HL-60 (cell line): ENCODE measurements at regions not wholly inside any gene's neighbourhood (a gene's known extent, or its start where the extent isn't known, plus 50 kb on each side); places are given as distances from the start of the nearest gene placed in this dataset.
A peak's percentile ranks its signal among the peaks of the same experiment; 100 is the strongest.

Experiments
- DNase-seq, 2 experiments: peaks; one replicate each; pipeline ENCODE4 v3.0.0-alpha.2; 2010 to 2020; ENCODE audit warnings: low read depth in 1 of 2, low spot score in 1 of 2
- H3K27ac ChIP-seq: fragments of 250-450 bp; sonication (Bioruptor Pico); replicated peaks from 2 replicates; pipeline ENCODE4 v1.5.1; 2020; ENCODE audit warnings: mild to moderate bottlenecking, moderate library complexity
- H3K27me3 ChIP-seq: fragments of 250-450 bp; sonication (Bioruptor Pico); 2 replicates; pipeline ENCODE4 v1.5.1; 2021; ENCODE audit warnings: mild to moderate bottlenecking, moderate library complexity; ENCODE audit not compliant: insufficient read depth, poor library complexity, severe bottlenecking
- H3K4me3 ChIP-seq: replicated peaks from 2 replicates; pipeline ENCODE4 v1.5.1; 2011; ENCODE audit warnings: mild to moderate bottlenecking, control low read depth, low read length; ENCODE audit not compliant: insufficient read depth
- GABPA ChIP-seq: IDR thresholded peaks from 2 replicates; pipeline ENCODE4 v1.6.1; 2012; ENCODE audit warnings: low read depth
- POLR2AphosphoS5 ChIP-seq: IDR thresholded peaks from 2 replicates; pipeline ENCODE4 v1.6.1; 2012; ENCODE audit warnings: low read depth
- SPI1 ChIP-seq: IDR thresholded peaks from 2 replicates; pipeline ENCODE4 v1.6.1; 2012; ENCODE audit warnings: low read depth, mild to moderate bottlenecking, borderline replicate concordance
- TF ChIP-seq, protein P1 (sequence below): IDR thresholded peaks from one replicate; pipeline ENCODE4 v1.5.1; 2011; ENCODE audit warnings: low read length, control low read depth, inconsistent platforms; ENCODE audit not compliant: insufficient read depth
- TF ChIP-seq, protein P2 (sequence below): IDR thresholded peaks from 2 replicates; pipeline ENCODE4 v1.6.1; 2012; ENCODE audit warnings: low read depth; ENCODE audit not compliant: insufficient replicate concordance

GRCh38 chr9:3008091-3008490 is 164.2 kb upstream of the PUM3 start:
- TF ChIP-seq SPI1 (no peak), POLR2AphosphoS5 (no peak), GABPA (no peak)
- TF ChIP-seq, protein P1, sequence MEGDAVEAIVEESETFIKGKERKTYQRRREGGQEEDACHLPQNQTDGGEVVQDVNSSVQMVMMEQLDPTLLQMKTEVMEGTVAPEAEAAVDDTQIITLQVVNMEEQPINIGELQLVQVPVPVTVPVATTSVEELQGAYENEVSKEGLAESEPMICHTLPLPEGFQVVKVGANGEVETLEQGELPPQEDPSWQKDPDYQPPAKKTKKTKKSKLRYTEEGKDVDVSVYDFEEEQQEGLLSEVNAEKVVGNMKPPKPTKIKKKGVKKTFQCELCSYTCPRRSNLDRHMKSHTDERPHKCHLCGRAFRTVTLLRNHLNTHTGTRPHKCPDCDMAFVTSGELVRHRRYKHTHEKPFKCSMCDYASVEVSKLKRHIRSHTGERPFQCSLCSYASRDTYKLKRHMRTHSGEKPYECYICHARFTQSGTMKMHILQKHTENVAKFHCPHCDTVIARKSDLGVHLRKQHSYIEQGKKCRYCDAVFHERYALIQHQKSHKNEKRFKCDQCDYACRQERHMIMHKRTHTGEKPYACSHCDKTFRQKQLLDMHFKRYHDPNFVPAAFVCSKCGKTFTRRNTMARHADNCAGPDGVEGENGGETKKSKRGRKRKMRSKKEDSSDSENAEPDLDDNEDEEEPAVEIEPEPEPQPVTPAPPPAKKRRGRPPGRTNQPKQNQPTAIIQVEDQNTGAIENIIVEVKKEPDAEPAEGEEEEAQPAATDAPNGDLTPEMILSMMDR = no peak
- TF ChIP-seq, protein P2, sequence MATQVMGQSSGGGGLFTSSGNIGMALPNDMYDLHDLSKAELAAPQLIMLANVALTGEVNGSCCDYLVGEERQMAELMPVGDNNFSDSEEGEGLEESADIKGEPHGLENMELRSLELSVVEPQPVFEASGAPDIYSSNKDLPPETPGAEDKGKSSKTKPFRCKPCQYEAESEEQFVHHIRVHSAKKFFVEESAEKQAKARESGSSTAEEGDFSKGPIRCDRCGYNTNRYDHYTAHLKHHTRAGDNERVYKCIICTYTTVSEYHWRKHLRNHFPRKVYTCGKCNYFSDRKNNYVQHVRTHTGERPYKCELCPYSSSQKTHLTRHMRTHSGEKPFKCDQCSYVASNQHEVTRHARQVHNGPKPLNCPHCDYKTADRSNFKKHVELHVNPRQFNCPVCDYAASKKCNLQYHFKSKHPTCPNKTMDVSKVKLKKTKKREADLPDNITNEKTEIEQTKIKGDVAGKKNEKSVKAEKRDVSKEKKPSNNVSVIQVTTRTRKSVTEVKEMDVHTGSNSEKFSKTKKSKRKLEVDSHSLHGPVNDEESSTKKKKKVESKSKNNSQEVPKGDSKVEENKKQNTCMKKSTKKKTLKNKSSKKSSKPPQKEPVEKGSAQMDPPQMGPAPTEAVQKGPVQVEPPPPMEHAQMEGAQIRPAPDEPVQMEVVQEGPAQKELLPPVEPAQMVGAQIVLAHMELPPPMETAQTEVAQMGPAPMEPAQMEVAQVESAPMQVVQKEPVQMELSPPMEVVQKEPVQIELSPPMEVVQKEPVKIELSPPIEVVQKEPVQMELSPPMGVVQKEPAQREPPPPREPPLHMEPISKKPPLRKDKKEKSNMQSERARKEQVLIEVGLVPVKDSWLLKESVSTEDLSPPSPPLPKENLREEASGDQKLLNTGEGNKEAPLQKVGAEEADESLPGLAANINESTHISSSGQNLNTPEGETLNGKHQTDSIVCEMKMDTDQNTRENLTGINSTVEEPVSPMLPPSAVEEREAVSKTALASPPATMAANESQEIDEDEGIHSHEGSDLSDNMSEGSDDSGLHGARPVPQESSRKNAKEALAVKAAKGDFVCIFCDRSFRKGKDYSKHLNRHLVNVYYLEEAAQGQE = no peak
- Histone ChIP-seq H3K4me3 (no peak overlapping the region), H3K27ac (no peak overlapping the region), H3K27me3 (no peaks in the 10 kb centered on the region)
- DNase-seq = no peak

DNA sequence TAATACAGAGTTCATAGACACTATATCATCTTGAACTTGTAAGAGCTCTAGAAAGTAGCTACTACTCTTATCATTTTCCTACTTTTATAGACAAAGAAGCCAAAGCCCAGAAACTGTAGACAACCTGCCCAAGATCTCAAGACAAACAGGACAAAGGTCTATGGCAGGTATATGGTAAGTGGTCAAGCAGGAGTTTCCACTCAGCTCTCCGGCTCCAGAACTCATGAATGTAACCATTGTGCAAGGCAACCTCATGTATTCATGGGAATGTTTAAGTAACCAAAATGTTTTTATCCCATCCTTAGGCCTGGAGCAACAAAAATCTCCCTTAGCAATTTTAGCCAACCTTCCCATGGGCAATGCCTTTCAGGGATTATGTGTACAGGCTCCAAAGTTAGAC is 163.4 kb upstream of the PUM3 start:
- no peak for TF ChIP-seq SPI1
- no peak for TF ChIP-seq POLR2AphosphoS5
- TF ChIP-seq, protein P2 = no peak
- no peak for TF ChIP-seq GABPA
- Histone ChIP-seq H3K27ac (no peak overlapping the region), H3K27me3 (no peaks in the 10 kb centered on the region), H3K4me3 (no peak overlapping the region)
- DNase-seq = no peak

DNA sequence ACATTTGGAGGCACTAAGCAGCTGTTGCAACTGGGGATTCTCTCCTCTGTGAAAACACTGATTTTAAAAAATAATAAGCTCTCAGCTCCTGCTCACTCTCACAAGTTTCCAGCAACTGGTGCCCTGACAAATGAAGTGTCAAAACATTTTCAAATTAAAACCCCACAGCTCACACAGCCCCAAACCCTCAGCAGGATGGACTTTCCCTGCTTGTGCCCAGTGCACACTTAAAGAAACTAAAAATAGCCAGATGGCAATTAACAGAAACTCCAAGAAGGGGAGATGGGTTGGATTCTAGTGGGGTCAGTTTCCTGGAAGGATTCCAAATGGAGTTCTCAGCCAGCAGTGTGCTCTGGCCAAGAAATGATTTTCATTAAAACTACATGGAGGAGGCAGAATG is 163.0 kb upstream of the PUM3 start:
- no peak overlapping the region for H3K4me3 ChIP-seq
- no peaks in the 10 kb centered on the region for H3K27me3 ChIP-seq
- DNase-seq = no peak
- no peak overlapping the region for H3K27ac ChIP-seq
- no peak for TF ChIP-seq GABPA
- TF ChIP-seq POLR2AphosphoS5 = no peak
- TF ChIP-seq, protein P1 = no peak
- TF ChIP-seq SPI1 = no peak
- TF ChIP-seq, protein P2 = no peak

DNA sequence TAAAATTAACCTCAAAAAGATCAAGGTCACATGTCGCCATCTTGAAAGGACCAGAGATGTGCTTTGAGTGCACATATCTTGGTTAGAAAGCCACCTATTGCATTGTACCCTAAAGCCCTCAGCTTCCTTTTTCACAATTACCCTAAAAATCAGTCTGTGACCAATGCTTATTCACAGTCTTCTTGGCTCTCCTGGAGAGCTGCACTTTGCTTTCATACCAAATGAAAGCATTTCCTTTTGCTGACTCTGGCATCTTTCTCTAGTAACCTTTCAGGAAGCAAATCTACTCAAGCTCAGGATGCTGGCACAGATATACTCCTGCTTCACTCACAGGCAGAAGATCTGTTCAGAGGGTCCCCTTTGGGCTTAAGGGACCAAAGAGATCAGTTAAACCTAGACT is 160.7 kb upstream of the PUM3 start:
- no peak for DNase-seq
- H3K27ac ChIP-seq = no peak overlapping the region
- H3K27me3 ChIP-seq = no peaks in the 10 kb centered on the region
- TF ChIP-seq GABPA = no peak
- TF ChIP-seq POLR2AphosphoS5 = 0 out of 2 replicates have a peak, but pooled peaks have one; percentile 21
- TF ChIP-seq, protein P1 = no peak
- H3K4me3 ChIP-seq = no peak overlapping the region
